ENCODE measurements at regions not wholly inside any gene's neighbourhood (a gene's known extent, or its start where the extent isn't known, plus 50 kb on each side); places are given as distances from the start of the nearest gene placed in this dataset.

GRCh38 chr5:173472784-173473278, 143.6 kb downstream of the BOD1 start:
- ChIA-PET CTCF (no interaction called here), POLR2A (no interaction called here)

GRCh38 chr5:173472164-173472563, 143.9 kb upstream of the STC2 start:
- ChIA-PET CTCF (no interaction called here), POLR2A (no interaction called here)

GRCh38 chr5:173468821-173469251, 140.6 kb upstream of the STC2 start:
- POLR2A ChIA-PET, result no interaction called here

GRCh38 chr5:173466227-173466626, 138.0 kb upstream of the STC2 start:
- POLR2A ChIA-PET, result no interaction called here
- CTCF ChIA-PET, result no interaction called here

More at GRCh38 chr5:173468821-173469251, 140.6 kb upstream of the STC2 start:
- CTCF ChIA-PET, result no interaction called here

- CTCF ChIA-PET, result no interaction called here
- POLR2A ChIA-PET, result no interaction called here
Observed at GRCh38 chr5:173464813-173465212, 136.6 kb upstream of the STC2 start.

- POLR2A ChIA-PET, result no interaction called here
Observed at GRCh38 chr5:173463207-173463606, 135.0 kb upstream of the STC2 start.

GRCh38 chr5:173458828-173459609, 130.8 kb upstream of the STC2 start:
- ChIA-PET POLR2A (no interaction called here), CTCF (no interaction called here)

More at GRCh38 chr5:173463207-173463606, 135.0 kb upstream of the STC2 start:
- CTCF ChIA-PET, result no interaction called here

GRCh38 chr5:173457482-173457881, 129.3 kb upstream of the STC2 start:
- POLR2A ChIA-PET, result no interaction called here
- CTCF ChIA-PET, result no interaction called here

GRCh38 chr5:173456751-173457171, 128.5 kb upstream of the STC2 start:
- CTCF ChIA-PET, result interaction anchor here (1.1 kb wide), 1 partner anchor 110 kb away, joined by 3 read pairs; no protein-coding TSS in a partner anchor
- POLR2A ChIA-PET, result no interaction called here

- ChIA-PET POLR2A (no interaction called here), CTCF (interaction anchor here (1.1 kb wide), 1 partner anchor 110 kb away, joined by 3 read pairs; no protein-coding TSS in a partner anchor)
Observed at GRCh38 chr5:173456181-173456580, 128.0 kb upstream of the STC2 start.

GRCh38 chr5:173455599-173455957, 127.4 kb upstream of the STC2 start:
- ChIA-PET CTCF (no interaction called here), POLR2A (no interaction called here)

GRCh38 chr5:173454736-173455598, 126.8 kb upstream of the STC2 start:
- ChIA-PET POLR2A (no interaction called here), CTCF (no interaction called here)

GRCh38 chr5:173454361-173454735, 126.1 kb upstream of the STC2 start:
- CTCF ChIA-PET, result no interaction called here
- POLR2A ChIA-PET, result no interaction called here

GRCh38 chr5:173453167-173453566, 125.0 kb upstream of the STC2 start:
- ChIA-PET CTCF (no interaction called here), POLR2A (no interaction called here)

- CTCF ChIA-PET, result interaction anchor here (0.6 kb wide), 1 partner anchor 1494 kb away, joined by 3 read pairs; no protein-coding TSS in a partner anchor
- POLR2A ChIA-PET, result no interaction called here
Observed at GRCh38 chr5:173452119-173452905, 124.1 kb upstream of the STC2 start.

GRCh38 chr5:173451651-173452050, 123.4 kb upstream of the STC2 start:
- POLR2A ChIA-PET, result no interaction called here
- CTCF ChIA-PET, result no interaction called here

GRCh38 chr5:173451031-173451430, 122.8 kb upstream of the STC2 start:
- POLR2A ChIA-PET, result no interaction called here
- CTCF ChIA-PET, result no interaction called here

- CTCF ChIA-PET, result no interaction called here
Observed at GRCh38 chr5:173450188-173450587, 122.0 kb upstream of the STC2 start.

GRCh38 chr5:173448856-173449255, 120.6 kb upstream of the STC2 start:
- CTCF ChIA-PET, result no interaction called here
- POLR2A ChIA-PET, result no interaction called here

More at GRCh38 chr5:173450188-173450587, 122.0 kb upstream of the STC2 start:
- POLR2A ChIA-PET, result no interaction called here

GRCh38 chr5:173443971-173444370, 115.8 kb upstream of the STC2 start:
- CTCF ChIA-PET, result no interaction called here
- POLR2A ChIA-PET, result no interaction called here
